Activated T-cell treated with anti-CD3 and anti-CD28 coated beads, Interleukin-2, amount 50 U/mL, for 1 hour (primary cell): ENCODE measurements at regions not wholly inside any gene's neighbourhood (a gene's known extent, or its start where the extent isn't known, plus 50 kb on each side); places are given as distances from the start of the nearest gene placed in this dataset.

Experiments used
- DNase-seq: peaks from one replicate; pipeline ENCODE4 v3.0.0-alpha.2; 2020

DNA sequence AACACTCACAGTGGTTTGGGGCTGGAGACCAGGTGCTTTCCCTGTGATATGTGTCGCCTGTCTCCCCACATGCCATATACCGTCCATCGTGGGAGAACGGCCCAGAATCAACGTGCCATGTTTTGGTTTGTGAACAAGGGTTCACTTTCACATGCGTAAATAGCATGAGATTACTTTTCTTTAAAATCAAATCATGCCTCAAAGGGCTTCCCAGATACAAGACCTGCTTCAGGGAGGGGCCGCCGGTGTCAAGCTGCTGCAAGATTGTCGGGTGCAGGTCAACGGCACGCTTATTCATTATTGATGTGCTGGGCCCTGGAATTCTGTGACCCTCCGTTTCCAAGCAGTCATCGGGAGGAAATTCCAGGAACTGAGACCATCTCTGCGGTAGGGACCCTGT is 145.2 kb upstream of the RTL1 start:
- DNase-seq = no peak

DNA sequence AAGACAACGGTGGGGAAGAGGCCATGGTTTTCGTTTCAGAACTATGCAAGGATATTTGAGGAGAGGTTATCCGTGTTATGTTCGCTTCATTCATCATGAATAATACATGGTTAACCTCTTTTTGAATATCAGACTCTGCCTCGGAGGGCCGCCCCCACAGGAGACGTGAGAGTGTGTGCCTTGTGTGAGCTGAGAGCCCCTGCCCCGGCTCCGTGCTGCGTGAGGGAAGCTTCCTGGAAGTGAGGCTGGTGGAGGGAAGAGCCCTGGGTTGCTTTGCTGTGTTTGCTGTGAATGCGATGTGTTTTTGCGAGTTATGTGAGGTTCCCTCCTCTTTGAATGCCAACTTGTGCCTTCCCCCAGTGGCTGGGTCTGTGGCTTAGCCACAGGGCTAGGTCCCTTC is 146.0 kb upstream of the RTL1 start:
- DNase-seq = no peak

DNA sequence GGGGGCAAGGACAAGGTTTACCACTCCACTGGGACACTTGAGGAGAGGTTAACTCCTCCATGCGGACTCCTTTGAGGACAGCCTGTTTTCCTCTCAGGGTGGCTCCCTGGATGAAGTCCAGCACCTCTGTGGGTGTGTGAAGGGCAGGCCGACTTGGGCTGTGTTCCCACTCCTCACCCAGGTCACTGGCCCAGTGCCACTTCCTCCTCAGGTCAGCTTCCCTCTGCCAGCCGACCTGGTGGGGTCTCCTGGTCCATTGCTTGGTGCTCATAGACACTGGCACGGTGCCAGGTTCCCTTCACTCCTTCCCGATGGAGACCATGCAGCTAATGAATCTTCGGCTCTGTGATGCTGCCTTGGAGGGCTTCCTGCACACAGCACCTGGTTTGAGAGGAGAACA is 146.4 kb upstream of the RTL1 start:
- DNase-seq = no peak

DNA sequence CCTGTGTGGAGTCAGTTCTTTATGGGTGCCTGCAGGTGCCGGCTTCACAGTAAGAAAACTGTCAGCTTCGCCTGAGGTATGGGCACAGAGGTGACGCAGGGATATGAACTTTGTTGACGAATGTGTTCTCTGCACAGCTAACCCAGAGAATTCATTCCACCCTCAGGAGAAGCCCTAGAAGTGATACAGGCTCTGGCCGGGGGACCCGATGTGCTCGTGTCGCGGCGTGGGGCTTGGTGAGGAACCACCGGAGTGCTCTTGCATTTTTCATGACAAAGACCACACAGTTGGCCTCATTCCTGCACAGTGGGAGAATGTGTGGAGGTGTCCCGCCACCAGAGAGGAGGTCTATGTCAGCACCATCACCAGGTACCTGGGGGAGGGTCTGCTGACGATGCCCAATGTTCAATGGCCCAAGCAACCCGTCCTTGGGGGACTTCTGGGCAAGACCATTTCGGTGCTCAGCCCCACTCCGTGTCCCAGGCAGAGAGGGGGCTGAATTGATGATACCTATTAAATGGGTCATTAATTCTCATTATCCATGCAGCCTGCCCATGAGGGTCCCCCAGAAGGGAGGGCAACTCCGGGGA is 147.5 kb upstream of the RTL1 start:
- DNase-seq = no peak

DNA sequence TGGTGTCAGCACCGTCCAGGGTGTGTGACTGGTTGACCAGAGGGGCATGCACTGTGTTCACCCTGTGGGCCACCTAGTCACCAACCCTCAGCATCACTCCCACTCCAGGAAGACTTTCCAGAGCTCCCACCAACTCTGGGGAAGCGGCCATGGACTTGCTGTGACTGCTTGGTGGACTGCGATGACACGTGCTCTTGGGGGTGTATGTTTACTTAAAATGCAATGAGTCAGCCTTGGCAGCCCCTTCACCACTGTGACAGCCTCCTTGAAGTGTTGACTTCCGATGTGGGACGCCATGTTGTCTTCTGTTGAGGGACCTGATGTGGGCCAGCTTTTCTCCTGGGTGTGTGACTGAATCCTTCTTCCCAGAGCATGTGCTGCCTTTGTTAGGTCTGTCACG is 151.1 kb upstream of the RTL1 start:
- no peak for DNase-seq

DNA sequence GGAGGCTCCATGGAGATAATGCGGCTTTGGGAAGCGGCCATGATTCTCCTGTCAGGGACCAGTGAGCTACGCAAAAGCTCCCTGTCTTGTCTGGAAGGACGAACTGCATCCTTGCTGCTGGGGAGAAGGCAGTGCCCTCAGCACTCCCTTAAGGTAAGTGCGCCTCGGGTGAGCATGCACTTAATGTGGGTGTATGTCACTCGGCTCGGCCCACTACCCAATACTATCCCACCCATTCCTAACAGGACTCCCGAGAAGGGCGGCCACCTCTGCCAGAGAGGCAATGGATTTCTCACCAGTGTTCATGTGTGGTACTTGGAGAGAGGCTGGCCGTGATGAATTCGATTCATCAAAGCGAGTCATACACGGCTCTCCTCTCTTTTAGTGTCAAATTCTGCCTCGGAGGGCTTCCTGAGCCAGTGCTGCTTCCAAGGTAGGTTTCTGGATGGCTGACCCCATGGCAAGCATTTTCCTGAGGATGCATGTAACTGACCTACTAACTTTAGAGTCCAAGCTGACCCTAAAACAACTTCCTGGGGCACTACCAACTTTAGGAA is 151.7 kb upstream of the RTL1 start:
- no peak for DNase-seq

DNA sequence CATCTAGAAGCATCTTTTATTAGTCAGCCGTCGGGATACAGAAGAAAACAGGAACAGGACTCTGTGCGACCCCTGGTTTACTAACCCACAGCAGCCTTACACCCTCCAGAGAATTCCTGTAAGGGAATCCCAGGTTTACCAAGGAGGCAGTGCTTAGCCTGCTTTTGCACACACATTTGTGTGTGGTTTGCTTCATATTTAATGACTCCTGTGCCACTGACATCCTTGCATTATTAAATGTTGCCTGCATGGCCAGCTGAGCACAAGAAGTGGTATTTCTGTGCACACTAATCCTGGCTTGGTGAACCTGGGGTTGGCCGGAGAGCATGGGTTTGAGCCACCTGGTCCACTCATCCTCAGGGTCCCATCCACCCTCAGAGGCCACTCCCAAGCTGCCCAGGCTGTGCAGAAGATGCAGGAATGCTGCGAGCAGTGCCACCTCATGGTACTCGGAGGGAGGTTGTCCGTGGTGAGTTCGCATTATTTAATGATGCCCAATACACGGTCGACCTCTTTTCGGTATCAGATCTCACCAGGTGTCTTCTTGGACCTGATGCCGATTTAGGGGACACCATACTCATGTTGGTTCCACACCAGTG is 152.4 kb upstream of the RTL1 start:
- DNase-seq = no peak

DNA sequence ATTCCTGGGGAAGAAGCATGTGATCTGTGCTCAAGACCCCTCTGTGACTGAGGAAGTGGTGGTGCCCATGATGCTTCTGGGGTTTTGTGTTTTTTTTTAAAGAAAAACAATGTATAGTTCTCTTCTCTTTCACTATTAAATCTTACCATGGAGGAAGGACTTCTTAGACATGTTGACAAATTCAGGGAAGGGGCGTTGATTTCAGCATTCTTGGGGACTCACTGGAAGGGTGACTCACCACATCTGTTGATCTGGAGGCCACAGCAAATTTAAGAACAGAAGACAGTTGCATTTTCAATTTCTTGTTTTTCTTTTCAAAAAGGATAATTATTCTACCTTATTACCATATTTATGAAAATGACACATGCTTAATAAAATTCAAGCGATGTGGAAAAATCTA is 152.9 kb upstream of the RTL1 start:
- DNase-seq = no peak

DNA sequence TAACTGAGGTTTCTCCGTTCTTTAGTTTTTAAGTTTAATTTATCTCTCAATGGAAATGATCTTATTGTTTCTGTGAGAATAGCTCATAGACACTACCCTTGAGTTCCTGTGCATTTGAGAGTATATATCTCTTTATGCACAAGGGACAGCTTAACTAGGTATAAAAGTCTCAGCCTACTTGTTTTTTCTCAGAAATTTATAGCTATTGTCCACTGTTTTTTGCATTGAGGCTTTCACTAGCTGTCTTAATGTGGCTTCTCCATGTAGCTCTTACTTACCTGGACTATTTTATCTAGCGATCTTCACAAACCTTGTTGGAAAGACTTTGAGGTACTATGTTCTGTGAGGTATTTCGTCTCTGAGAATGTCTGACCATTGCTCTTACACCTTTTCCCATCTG is 153.9 kb upstream of the RTL1 start:
- no peak for DNase-seq

DNA sequence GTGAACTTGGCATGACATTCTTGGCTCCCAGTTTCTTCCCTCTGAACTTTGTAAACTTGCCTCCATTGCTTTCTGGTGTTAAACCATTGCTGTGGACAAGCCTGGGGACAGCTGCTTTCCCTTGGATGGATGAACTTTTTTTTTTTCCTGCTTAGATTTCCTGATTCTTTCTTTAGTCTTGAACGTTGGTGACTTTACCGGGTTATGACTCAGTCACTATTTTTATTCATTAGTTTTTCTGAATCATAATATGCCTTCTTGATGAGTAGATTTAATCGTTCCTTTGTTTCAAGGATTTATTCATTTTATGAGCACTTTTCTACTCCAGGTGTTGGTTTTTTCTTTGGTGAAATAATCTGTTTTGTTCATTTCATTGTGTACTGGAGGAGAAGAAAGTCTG is 155.0 kb upstream of the RTL1 start:
- DNase-seq = no peak

DNA sequence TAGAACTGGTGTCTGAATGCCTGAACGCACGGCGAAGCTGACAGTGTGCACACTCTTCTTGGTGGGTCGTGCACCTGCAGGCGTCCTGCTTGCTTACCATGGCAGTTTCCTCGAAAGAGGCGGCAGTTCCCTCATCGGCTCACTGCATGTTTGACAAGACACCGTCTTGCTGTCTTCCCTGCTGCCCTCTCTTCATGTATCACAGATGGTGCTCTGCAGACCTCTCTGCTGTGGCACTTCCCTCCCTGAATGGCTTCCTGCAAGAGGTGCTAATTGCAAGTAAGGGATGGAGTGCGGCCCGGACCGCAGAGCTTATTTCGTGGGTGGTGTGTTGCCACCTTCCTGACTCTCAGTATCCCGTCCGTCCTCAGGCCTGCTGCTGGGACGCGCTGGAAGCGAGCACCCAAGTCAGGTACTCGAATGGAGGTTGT is 156.7 kb upstream of the RTL1 start:
- no peak for DNase-seq

DNA sequence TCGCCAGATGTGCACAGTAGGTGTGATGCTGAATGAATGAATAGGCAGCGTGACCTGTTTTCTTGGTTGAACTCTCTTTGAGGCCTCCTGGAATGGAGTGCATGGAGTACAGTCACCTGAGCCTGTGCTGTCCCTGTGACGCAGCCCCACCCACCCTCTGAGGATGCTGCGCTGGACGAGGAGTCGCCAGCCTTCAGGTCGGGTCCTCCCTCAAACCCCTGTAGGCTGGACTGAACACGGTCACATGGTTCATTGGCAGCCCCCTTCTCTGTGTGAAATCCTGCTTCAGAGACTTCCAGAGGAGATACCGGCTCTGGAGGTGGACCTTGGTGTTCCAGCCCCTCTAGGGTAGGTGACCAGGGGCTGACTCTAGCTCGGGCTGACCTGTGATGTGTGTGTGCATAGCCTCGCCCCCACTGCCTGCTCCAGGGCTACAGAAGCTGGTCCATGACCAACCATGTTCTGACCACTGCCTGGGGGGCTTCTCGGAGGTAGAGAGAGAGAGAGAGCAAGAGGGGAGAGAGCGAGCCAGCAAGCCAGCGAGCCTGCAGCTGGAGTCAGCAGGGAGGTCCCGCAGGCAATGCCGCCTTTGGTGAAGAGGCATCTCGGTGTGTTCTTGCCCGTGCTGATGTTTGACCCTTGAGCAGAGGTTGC is 158.0 kb upstream of the RTL1 start:
- no peak for DNase-seq

DNA sequence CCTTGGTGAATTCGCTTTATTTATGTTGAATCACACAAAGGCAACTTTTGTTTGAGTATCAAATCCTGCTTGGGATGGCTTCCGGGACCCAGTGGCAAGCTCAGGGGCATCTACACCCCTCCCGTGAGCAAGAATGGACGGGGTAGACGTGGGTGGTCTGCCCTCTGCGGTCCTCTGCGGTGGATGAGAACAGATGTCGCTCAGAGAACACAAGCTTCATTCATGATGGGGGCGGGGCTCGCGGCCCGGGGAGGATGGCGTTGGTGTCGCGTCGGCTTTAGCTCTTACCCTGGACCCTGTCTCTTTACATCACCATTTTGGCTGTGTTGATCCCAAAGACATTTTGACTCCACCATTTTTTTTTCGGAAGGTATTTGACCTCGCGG is 158.5 kb upstream of the RTL1 start:
- DNase-seq = no peak

DNA sequence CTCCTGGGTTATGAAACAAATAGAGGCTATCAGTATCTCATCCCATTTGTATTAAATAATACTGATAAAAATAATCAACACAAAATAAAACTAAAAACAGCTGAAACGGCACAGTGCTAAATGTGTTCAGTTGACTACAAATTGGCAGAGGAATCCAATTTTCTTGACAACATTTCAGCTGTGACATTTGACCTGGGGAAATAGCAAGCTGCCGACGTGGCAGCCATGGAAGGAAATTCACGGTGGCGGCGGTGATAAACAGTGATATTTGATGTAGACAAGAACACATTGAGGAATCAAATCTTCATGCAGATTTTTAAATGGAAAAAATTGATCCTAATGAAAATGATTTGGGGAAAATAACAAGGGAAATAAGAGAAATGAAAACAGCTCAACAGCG is 159.1 kb upstream of the RTL1 start:
- no peak for DNase-seq

DNA sequence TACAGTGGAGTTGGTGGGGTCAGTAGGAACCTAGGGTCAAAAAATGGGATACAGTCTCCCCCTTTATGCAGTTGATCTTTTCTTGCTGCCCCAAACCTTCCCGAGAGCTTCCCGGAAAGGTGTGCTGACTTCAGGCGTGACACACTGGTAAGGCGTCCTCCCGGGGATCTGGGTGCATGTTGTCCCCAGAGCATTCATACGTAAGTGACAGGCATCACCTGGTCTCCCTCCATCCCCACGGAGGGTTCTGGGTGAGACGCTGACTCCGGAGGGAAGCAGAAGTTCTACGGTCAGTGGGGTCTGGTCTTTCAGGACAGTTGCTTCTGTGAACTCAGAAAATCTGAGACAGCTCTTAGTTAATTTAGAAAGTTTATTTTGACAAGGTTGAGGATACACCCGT is 159.6 kb upstream of the RTL1 start:
- no peak for DNase-seq

DNA sequence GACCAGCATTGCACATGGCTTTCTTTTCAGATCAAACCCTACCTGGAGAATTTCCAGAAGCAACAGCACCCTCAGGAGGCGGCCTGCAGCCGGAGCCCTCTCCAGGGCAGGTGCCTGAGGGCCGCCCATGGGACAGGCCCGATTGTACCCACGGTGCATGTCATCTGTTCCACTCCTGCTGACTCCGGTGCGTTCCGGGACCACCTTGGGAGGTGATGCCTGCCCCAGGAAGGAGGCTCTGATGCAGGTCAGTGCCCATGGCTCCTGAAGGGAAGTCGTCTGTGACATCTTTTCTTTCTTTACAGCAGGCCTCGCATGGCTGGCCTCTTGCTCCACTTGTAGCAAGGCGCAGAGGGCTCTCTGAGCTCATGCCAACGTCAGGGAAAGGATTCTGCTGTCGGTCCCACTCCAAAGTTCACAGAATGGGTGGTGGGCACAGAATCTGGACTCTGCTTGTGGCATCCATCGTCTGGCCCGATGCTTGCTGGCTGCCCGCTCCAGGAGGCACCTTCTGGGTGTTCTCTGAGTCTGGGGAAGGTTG is 160.7 kb upstream of the RTL1 start:
- peak; percentile 14 for DNase-seq

DNA sequence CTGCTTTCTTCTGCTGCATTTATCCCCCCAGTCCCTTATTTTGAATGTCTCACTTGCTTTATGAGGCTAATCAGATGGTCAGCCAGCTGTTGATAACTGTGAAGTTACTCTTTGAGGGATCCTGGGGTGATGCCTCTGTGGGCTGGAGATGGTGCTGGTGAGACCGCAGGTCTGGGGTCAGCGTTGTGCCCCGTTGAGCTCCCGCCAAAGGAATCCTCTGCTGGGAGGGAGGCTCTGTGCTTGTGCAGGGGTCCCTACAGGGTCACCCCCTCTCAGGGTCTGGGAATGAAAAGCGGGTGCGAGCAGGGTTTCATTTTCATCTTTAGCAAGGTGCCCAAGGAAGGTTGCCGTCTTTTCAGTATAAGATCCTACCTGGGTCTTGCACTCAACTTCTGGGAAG is 161.2 kb upstream of the RTL1 start:
- DNase-seq = peak; percentile 6

DNA sequence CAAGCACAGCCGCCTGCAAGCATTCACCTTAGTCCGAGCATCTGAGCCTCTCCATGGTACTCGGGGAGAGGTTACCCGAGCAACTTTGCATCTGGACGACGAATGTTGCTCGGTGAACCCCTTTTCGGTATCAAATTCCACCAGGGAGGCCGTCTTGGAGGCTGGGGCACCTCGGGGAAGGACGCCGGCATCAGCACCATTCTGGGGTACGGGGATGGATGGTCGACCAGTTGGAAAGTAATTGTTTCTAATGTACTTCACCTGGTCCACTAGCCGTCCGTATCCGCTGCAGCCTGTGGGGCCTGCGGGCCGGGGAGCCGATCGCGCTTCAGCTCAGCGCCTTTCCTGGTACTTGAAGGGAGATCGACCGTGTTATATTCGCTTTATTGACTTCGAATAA is 161.7 kb upstream of the RTL1 start:
- no peak for DNase-seq

DNA sequence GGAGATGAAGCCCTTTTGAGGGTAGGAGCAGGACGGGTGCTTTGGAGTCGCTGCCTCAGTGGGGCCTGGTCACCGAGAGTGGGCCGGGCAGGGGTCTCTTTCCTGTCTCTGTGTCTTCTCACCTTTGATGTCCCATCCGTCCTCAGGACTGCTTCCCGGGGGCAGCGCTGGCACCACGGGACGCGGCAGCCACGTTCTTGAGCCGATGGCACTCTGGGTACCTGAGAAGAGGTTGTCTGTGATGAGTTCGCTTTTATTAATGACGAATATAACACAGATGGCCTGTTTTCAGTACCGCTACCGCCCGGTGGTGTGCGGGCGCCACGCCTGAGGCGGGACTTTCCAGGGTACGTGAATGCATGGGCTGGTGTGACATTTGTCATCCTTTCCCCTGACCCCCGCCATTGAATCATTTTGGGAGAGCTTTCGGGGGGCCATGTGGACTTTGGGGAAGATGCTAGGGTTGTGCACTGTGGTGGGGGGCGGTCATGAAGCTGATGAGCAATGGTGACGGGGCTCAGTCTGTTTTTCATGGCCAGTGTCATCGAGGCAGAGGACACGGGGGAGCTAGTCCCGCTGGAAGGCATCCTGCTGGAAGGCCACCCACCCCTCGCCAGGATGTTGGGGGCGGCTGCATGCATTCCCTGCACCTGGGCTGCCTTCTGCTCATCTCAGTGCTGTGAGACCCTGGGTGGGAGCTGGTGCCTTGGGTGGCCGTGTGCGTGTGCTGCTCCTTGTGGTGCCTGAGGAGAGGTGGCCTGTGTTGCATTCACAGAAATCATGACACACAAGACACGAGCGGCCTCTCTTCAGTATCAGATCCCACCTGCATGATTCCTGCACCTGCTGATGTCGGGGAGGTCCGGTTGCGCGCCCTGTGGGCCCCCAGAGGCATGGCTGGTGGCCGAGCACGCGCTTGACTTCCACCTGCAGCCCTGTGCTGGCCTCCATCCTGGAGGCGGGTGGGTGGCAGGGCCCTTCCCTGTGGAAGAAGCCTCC is 162.5 kb upstream of the RTL1 start:
- peak; percentile 4 for DNase-seq

DNA sequence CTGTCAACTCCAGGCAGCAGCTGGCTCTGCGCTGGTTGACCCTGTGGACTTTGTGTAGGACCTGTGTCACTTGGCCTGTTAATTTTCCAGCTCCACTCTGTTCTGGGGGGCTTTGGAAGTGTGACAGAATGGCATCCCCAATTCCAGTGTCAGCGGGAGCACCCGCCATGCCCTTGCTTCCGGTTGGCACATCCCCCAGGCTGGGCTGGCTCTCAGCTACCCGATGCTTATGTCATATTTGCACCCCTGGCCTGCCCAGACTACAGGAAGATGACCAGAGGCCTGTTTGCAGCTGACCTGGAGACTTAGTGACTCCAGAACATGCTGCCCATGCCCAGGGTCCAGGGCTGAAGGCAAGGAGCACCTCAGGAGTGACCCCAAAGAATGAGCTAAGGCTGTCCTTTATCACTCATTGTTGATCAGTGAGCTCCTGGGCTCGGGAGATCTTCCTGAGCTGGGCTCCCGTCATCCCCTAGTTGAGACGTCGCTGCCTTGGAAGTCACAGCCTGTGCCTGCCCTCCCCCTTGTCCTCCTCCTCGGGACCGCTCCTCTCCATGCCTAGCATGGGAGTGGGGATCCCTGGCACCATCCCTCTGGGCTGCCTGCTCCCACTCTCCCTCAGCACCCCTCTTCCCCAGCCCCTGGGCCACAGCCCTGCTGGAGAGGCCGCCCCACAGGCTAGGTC is 163.4 kb upstream of the RTL1 start:
- DNase-seq = peak; percentile 8

DNA sequence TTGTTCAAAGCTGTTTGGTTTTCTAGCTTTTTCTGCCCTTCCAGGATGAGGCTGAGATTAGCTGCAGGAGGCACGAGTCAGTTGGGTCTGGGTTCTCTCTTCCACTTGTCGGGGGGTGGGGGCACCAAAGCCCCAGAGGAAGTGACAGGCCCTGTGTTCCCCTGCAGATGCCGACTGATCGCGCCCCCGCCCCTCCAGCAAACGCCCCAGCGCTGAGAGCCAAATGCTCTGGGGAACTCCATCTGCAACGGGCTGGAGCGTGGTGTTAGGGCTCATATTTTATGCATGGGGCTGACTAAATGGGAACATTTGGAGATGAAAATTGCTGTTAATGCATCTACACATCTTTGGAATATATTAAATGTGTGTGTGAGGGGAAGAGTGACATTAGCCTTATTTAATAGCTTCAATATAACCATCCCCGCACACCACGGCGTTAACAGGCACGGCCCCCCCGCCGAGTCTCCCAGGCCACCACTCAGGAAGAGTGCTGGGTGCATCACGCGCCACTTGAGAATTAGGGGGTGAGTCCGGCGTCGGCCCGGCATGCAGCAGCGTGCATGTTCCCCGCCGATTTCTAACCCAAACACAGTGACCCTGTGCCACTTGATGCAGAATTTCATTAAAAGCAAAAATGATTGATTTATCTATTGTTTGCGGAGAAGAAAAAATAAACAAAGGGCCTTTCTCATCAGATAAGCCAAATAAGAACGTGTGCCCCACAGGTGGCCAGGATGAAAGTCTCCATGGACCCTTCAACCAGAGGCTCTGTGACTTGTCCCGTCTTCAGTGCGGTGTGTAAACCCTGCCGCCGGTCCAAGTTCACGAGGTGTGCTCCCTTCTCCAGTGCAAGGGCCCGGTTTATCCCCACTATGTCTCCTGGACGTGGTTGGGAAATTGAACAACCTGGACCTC is 165.0 kb upstream of the RTL1 start:
- DNase-seq = no peak
